Keratinocyte (primary cell): ENCODE measurements at regions not wholly inside any gene's neighbourhood (a gene's known extent, or its start where the extent isn't known, plus 50 kb on each side); places are given as distances from the start of the nearest gene placed in this dataset.

Experiments used
- DNase-seq: peaks from one replicate; pipeline ENCODE4 v3.0.0-alpha.2; 2011; ENCODE audit warnings: low read depth, missing footprints, low spot score
- FAIRE-seq: peaks from 2 replicates; lab custom pipeline; 2011; peaks lifted over from hg19 to GRCh38; lab: Jason Lieb, UNC
- H2AFZ ChIP-seq: 2 replicates; pipeline ENCODE4 v1.6.0; 2012; ENCODE audit warnings: low read length, control low read depth, inconsistent platforms; ENCODE audit not compliant: control insufficient read depth
- H3K27ac ChIP-seq: 2 replicates; pipeline ENCODE4 v1.5.1; 2011; ENCODE audit warnings: low read length; ENCODE audit not compliant: control insufficient read depth, insufficient read depth
- H3K27me3 ChIP-seq: 3 replicates; pipeline ENCODE4 v1.6.0; 2011; ENCODE audit warnings: low read length; ENCODE audit not compliant: control insufficient read depth, insufficient read depth; ENCODE audit errors: extremely low read depth
- H3K36me3 ChIP-seq, 2 experiments: 2 replicates in 1 of 2; 3 replicates in 1 of 2; pipeline ENCODE4 v1.5.1; 2011; ENCODE audit warnings: low read length in 2 of 2, mild to moderate bottlenecking in 1 of 2; ENCODE audit not compliant: control insufficient read depth in 2 of 2, insufficient read depth in 2 of 2; ENCODE audit errors: extremely low read depth in 1 of 2
- H3K4me1 ChIP-seq: 3 replicates; pipeline ENCODE4 v1.5.1; 2011; ENCODE audit warnings: low read length; ENCODE audit not compliant: control insufficient read depth, insufficient read depth; ENCODE audit errors: extremely low read depth
- H3K4me2 ChIP-seq: 3 replicates; pipeline ENCODE4 v1.6.0; 2011; ENCODE audit warnings: low read depth, low read length; ENCODE audit not compliant: control insufficient read depth, insufficient read depth; ENCODE audit errors: extremely low read depth
- H3K4me3 ChIP-seq, 3 experiments: fragments of 200-600 bp in 1 of 3; sonication (generic) in 1 of 3; 2 replicates in 2 of 3; 3 replicates in 1 of 3; pipeline ENCODE4 v1.5.1; 2011 to 2016; ENCODE audit warnings: low read length in 3 of 3, mild to moderate bottlenecking in 3 of 3, control low read depth in 2 of 3, inconsistent platforms in 1 of 3, low read depth in 1 of 3, mixed read lengths in 1 of 3, mixed run types in 1 of 3, moderate library complexity in 1 of 3; ENCODE audit not compliant: control insufficient read depth in 2 of 3, insufficient read depth in 2 of 3; ENCODE audit errors: extremely low read depth in 1 of 3
- H3K79me2 ChIP-seq: 2 replicates; pipeline ENCODE4 v1.6.0; 2012; ENCODE audit warnings: low read length; ENCODE audit not compliant: control insufficient read depth, insufficient read depth
- H3K9ac ChIP-seq: 3 replicates; pipeline ENCODE4 v1.6.0; 2011; ENCODE audit warnings: low read length; ENCODE audit not compliant: control insufficient read depth, insufficient read depth; ENCODE audit errors: extremely low read depth
- H3K9me1 ChIP-seq: 3 replicates; pipeline ENCODE4 v1.6.0; 2011; ENCODE audit warnings: low read length; ENCODE audit not compliant: control insufficient read depth, insufficient read depth; ENCODE audit errors: extremely low read depth
- H3K9me3 ChIP-seq: 2 replicates; pipeline ENCODE4 v1.5.1; 2012; ENCODE audit warnings: low read depth, low read length; ENCODE audit not compliant: control insufficient read depth
- H4K20me1 ChIP-seq: 3 replicates; pipeline ENCODE4 v1.6.0; 2011; ENCODE audit warnings: low read length; ENCODE audit not compliant: control insufficient read depth, insufficient read depth; ENCODE audit errors: extremely low read depth
- CTCF ChIP-seq, 3 experiments: IDR thresholded peaks in 1 of 3; conservative IDR thresholded peaks in 1 of 3; optimal IDR thresholded peaks in 1 of 3; 2 replicates in 2 of 3; 3 replicates in 1 of 3; pipeline versions ENCODE3 to v1.5.1; 2011; ENCODE audit warnings: low read length in 3 of 3, mild to moderate bottlenecking in 3 of 3, moderate library complexity in 2 of 3, control low read depth in 1 of 3, inconsistent platforms in 1 of 3; ENCODE audit not compliant: insufficient read depth in 2 of 3; ENCODE audit errors: extremely low read depth in 1 of 3
- EZH2 ChIP-seq: IDR thresholded peaks from one replicate; pipeline ENCODE4 v1.6.1; 2012; ENCODE audit warnings: inconsistent platforms, mild to moderate bottlenecking, low read length, moderate library complexity
- dilution Hi-C: fragments of 300-500 bp; cut with MboI; formaldehyde crosslinking; loops from one replicate; pipeline ENCODE4 v1.7.0; 2020; ENCODE audit warnings: low sequenced_read_pairs; ENCODE audit not compliant: extremely low pct_ligation_motif_present

- Histone ChIP-seq H3K4me3 (no peak overlapping the region), H3K27ac (no peak overlapping the region), H3K79me2 (no peaks in the 10 kb centered on the region), H2AFZ (no peak overlapping the region), H3K4me1 (no peaks in the 10 kb centered on the region), H3K36me3 (no peaks in the 10 kb centered on the region), H3K27me3 (no peaks in the 10 kb centered on the region), H3K9me3 (no peaks in the 10 kb centered on the region), H3K9ac (no peak overlapping the region), H3K4me2 (no peak overlapping the region), H4K20me1 (no peaks in the 10 kb centered on the region), H3K9me1 (no peaks in the 10 kb centered on the region)
- dilution Hi-C loops, result no loop called here
- DNase-seq (no peak), FAIRE-seq (no peak)
- no peak for TF ChIP-seq EZH2
Measured at GRCh38 chr11:19651653-19652052, 61.0 kb upstream of the NAV2 start.

GRCh38 chr11:19651028-19651427 is 61.6 kb upstream of the NAV2 start:
- DNase-seq (no peak), FAIRE-seq (no peak)
- no peak overlapping the region for H3K4me3 ChIP-seq
- H3K79me2 ChIP-seq, result no peaks in the 10 kb centered on the region
- no peaks in the 10 kb centered on the region for H3K9me1 ChIP-seq
- TF ChIP-seq CTCF (optimal IDR thresholded peaks at IDR 0.05 in 1 of 3, IDR thresholded peaks at IDR 0.05 in 1 of 3, conservative IDR thresholded peaks at IDR 0.05 in 1 of 3; ENCODE audit: extremely low read depth in 1 of 3, insufficient read depth in 2 of 3, low read length in 3 of 3), result no peak
- no peak for TF ChIP-seq EZH2
- H3K36me3 ChIP-seq, result no peaks in the 10 kb centered on the region
- H3K9ac ChIP-seq, result no peak overlapping the region
- no peak overlapping the region for H3K4me2 ChIP-seq
- H3K27ac ChIP-seq, result no peak overlapping the region
- no peaks in the 10 kb centered on the region for H3K9me3 ChIP-seq
- no peaks in the 10 kb centered on the region for H4K20me1 ChIP-seq
- H2AFZ ChIP-seq, result no peak overlapping the region
- H3K27me3 ChIP-seq, result no peaks in the 10 kb centered on the region
- H3K4me1 ChIP-seq, result no peaks in the 10 kb centered on the region
- dilution Hi-C loops, result no loop called here

- Histone ChIP-seq H3K4me2 (no peak overlapping the region), H3K79me2 (no peaks in the 10 kb centered on the region), H3K9me3 (no peaks in the 10 kb centered on the region), H2AFZ (no peak overlapping the region), H3K36me3 (no peaks in the 10 kb centered on the region), H4K20me1 (no peaks in the 10 kb centered on the region), H3K27me3 (no peaks in the 10 kb centered on the region), H3K27ac (no peak overlapping the region), H3K9ac (no peak overlapping the region), H3K4me3 (no peak overlapping the region), H3K9me1 (no peaks in the 10 kb centered on the region), H3K4me1 (no peaks in the 10 kb centered on the region)
- DNase-seq (no peak), FAIRE-seq (no peak)
- no peak for TF ChIP-seq EZH2
- no peak for TF ChIP-seq CTCF (optimal IDR thresholded peaks at IDR 0.05 in 1 of 3, IDR thresholded peaks at IDR 0.05 in 1 of 3, conservative IDR thresholded peaks at IDR 0.05 in 1 of 3; ENCODE audit: extremely low read depth in 1 of 3, insufficient read depth in 2 of 3, low read length in 3 of 3)
- dilution Hi-C loops, result no loop called here
Measured at GRCh38 chr11:19650467-19650866, 62.2 kb upstream of the NAV2 start.
